PC-9 (cell line): ENCODE measurements at regions not wholly inside any gene's neighbourhood (a gene's known extent, or its start where the extent isn't known, plus 50 kb on each side); places are given as distances from the start of the nearest gene placed in this dataset.

Experiments used
- EZH2 ChIP-seq: fragments of 200-600 bp; sonication (generic); IDR thresholded peaks from 2 replicates; pipeline ENCODE4 v1.8.0; 2017; ENCODE audit warnings: antibody characterized with exemption, low read depth
- TF ChIP-seq, protein P1 (sequence below): fragments of 200-600 bp; sonication (generic); conservative IDR thresholded peaks from 2 replicates; pipeline ENCODE4 v1.6.1; 2017; ENCODE audit warnings: mixed run types, antibody characterized with exemption, mild to moderate bottlenecking, moderate library complexity

DNA sequence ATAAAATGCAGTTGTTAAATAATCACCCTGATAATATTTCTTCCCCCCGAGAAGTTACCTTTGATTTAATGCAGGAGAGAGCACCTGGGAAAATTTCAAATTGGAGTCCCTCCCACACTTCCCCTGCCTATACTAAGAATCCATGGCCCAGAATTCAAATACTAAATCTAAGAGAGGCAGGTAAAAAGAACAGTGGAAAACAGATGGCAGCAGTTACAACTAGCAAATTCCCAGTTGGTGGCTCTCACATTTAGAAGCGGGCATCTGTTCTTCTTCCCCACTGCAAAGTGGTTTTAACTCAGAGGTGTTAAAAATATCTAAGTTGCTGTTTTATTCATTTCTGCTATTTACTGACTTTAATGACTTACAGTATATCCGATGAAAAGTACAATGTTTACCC lies 210.4 kb upstream of the ELAVL2 start:
- TF ChIP-seq EZH2, result no peak
- TF ChIP-seq, protein P1, sequence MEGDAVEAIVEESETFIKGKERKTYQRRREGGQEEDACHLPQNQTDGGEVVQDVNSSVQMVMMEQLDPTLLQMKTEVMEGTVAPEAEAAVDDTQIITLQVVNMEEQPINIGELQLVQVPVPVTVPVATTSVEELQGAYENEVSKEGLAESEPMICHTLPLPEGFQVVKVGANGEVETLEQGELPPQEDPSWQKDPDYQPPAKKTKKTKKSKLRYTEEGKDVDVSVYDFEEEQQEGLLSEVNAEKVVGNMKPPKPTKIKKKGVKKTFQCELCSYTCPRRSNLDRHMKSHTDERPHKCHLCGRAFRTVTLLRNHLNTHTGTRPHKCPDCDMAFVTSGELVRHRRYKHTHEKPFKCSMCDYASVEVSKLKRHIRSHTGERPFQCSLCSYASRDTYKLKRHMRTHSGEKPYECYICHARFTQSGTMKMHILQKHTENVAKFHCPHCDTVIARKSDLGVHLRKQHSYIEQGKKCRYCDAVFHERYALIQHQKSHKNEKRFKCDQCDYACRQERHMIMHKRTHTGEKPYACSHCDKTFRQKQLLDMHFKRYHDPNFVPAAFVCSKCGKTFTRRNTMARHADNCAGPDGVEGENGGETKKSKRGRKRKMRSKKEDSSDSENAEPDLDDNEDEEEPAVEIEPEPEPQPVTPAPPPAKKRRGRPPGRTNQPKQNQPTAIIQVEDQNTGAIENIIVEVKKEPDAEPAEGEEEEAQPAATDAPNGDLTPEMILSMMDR, result no peak
